BE2C (cell line): ENCODE measurements at regions not wholly inside any gene's neighbourhood (a gene's known extent, or its start where the extent isn't known, plus 50 kb on each side); places are given as distances from the start of the nearest gene placed in this dataset.
"Not testable (repeated sequence)": the region's sequence is repeated elsewhere in the genome, so short reads cannot be mapped to it uniquely, and the experiment has no call there.

Experiments
- DNase-seq: peaks from one replicate; pipeline ENCODE4 v3.0.0-alpha.2; 2020
- H3K27me3 ChIP-seq: fragments of 250-450 bp; sonication (Bioruptor Pico); 2 replicates; pipeline ENCODE4 v1.5.1; 2020; ENCODE audit warnings: mild to moderate bottlenecking
- H3K36me3 ChIP-seq: fragments of 250-450 bp; sonication (Bioruptor Pico); 2 replicates; pipeline ENCODE4 v1.5.1; 2020; ENCODE audit warnings: mild to moderate bottlenecking
- H3K4me1 ChIP-seq: fragments of 250-450 bp; sonication (Bioruptor Pico); 2 replicates; pipeline ENCODE4 v1.5.1; 2020
- H3K4me3 ChIP-seq: 2 replicates; pipeline ENCODE4 v1.5.1; 2011; ENCODE audit warnings: low read depth, low read length
- H3K9me3 ChIP-seq: fragments of 250-450 bp; sonication (Bioruptor Pico); 2 replicates; pipeline ENCODE4 v1.5.1; 2020
- CTCF ChIP-seq: IDR thresholded peaks from 2 replicates; pipeline ENCODE4 v1.5.1; 2012; ENCODE audit warnings: mild to moderate bottlenecking, low read depth, low read length

GRCh38 chr7:79610748-79611304 is 157.4 kb upstream of the MAGI2 start:
- no peaks in the 10 kb centered on the region for H3K36me3 ChIP-seq
- peak overlapping the region; percentile 7 for H3K4me3 ChIP-seq
- peaks cover 20% of the 10 kb centered on the region for H3K4me1 ChIP-seq
- no peaks in the 10 kb centered on the region for H3K9me3 ChIP-seq
- peak; percentile 60 for DNase-seq
- TF ChIP-seq CTCF = no peak
- no peaks in the 10 kb centered on the region for H3K27me3 ChIP-seq

- DNase-seq = no peak
- H3K27me3 ChIP-seq = no peaks in the 10 kb centered on the region
- peaks cover 20% of the 10 kb centered on the region for H3K4me1 ChIP-seq
- H3K36me3 ChIP-seq = no peaks in the 10 kb centered on the region
- H3K4me3 ChIP-seq = peak overlapping the region; percentile 7
- no peak for TF ChIP-seq CTCF
- H3K9me3 ChIP-seq = no peaks in the 10 kb centered on the region
These were observed 156.8 kb upstream of the MAGI2 start for GRCh38 chr7:79610313-79610712.

GRCh38 chr7:79608005-79608404 is 154.5 kb upstream of the MAGI2 start:
- no peak for TF ChIP-seq CTCF
- no peaks in the 10 kb centered on the region for H3K9me3 ChIP-seq
- H3K4me1 ChIP-seq = peaks cover 20% of the 10 kb centered on the region
- H3K36me3 ChIP-seq = no peaks in the 10 kb centered on the region
- DNase-seq = no peak
- no peak overlapping the region for H3K4me3 ChIP-seq
- H3K27me3 ChIP-seq = no peaks in the 10 kb centered on the region

GRCh38 chr7:79604841-79605240 is 151.4 kb upstream of the MAGI2 start:
- TF ChIP-seq CTCF = no peak
- DNase-seq = no peak
- Histone ChIP-seq H3K4me3 (no peak overlapping the region), H3K4me1 (peaks cover 1% of the 10 kb centered on the region), H3K9me3 (no peaks in the 10 kb centered on the region), H3K36me3 (no peaks in the 10 kb centered on the region), H3K27me3 (no peaks in the 10 kb centered on the region)

- DNase-seq = no peak
- Histone ChIP-seq H3K27me3 (no peaks in the 10 kb centered on the region), H3K36me3 (no peaks in the 10 kb centered on the region), H3K4me1 (peaks cover 2% of the 10 kb centered on the region), H3K9me3 (no peaks in the 10 kb centered on the region), H3K4me3 (no peak overlapping the region)
- TF ChIP-seq CTCF = no peak
These were observed 144.9 kb upstream of the MAGI2 start for GRCh38 chr7:79598351-79598750.

GRCh38 chr7:79594671-79595070 is 141.2 kb upstream of the MAGI2 start:
- not testable (repeated sequence) for H3K9me3 ChIP-seq, H3K36me3 ChIP-seq, H3K4me1 ChIP-seq, H3K4me3 ChIP-seq, H3K27me3 ChIP-seq
- peak; percentile 49 for DNase-seq

GRCh38 chr7:79593866-79594301 is 140.4 kb upstream of the MAGI2 start:
- TF ChIP-seq CTCF = no peak
- H3K36me3 ChIP-seq = no peaks in the 10 kb centered on the region
- H3K4me1 ChIP-seq = peaks cover 2% of the 10 kb centered on the region
- DNase-seq = peak; percentile 61
- H3K9me3 ChIP-seq = no peaks in the 10 kb centered on the region
- no peak overlapping the region for H3K4me3 ChIP-seq
- no peaks in the 10 kb centered on the region for H3K27me3 ChIP-seq
